Activated T-cell treated with anti-CD3 and anti-CD28 coated beads for 1 hour (primary cell): ENCODE measurements at regions not wholly inside any gene's neighbourhood (a gene's known extent, or its start where the extent isn't known, plus 50 kb on each side); places are given as distances from the start of the nearest gene placed in this dataset.

Experiments
- DNase-seq: peaks from one replicate; pipeline ENCODE4 v3.0.0-alpha.2; 2020; ENCODE audit warnings: low read depth

DNA sequence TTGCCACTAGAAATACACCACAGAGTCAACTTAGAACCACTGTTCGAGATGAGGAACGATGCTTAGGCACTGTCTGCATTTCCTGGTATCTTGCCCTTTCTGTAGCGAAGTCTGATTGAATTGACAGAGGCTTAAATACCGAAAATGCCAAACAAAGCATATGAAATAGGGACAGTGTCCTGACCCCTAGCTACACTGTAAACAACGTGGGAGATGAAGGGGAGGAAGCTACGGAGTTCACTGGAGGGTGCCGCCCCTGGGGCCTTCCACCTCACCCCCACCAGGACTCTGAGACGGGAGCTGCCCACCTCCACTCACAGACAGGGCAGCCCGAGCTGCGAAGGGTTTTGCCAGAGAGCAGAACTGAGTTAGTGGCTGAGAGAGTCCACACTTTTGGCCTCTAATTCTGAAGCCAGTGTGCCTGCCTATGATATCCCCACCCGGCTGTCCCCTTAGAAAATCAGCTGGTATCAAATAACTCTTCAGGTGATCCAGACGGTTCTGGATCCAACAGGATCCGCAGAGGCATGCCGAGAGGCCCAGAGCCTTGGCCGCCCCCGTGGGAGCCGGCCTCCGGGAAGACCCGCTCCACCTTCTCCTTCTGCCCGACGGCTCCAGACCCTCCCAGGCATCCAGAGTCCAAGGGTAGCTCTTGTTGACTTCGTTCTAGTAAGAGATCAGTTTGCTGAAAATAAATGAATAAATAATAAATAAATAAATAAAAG, 230.7 kb upstream of the DIO3 start:
- no peak for DNase-seq

DNA sequence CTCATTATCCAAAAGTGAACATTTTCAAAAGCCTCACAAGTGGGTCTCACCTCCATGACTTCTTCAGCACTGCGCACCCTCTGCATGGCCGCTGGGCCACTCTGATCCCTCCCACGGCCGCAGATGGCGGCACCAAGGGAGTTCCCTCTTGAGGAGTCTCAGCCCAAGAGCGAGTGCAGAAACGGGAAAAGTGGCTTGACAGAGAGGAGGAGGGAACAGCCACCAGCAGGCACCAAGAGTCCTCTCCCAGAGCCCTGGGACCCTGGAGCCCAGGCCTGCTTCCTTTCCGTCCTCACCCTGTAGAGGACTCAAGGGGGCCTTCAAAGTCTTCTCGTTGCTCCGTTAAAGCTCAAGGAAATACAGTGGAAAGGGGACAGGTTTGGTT, 230.2 kb upstream of the DIO3 start:
- no peak for DNase-seq

DNA sequence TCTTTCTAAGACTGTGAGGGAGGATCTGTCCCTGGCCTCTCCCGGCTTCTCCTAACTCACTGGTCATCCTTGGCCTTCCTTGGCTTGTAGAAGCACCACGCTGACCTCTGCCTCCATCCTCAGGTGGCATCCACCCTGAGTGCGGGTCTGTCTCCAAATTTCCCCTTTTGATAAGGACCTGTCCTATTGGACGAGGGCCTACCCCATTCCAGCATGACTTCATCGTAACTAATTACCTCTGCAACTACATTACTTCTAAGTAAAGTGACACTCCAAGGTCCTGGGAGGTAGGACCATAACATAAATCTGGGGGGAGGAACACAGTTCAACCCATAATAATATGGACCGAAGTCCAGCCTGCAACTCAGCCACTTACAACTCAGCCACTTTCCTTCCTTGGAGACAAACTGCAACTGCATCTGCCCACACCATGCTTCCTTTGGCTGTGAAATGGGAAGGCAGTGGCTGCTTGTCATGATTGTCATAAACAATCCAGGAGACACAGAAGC, 229.6 kb upstream of the DIO3 start:
- no peak for DNase-seq

DNA sequence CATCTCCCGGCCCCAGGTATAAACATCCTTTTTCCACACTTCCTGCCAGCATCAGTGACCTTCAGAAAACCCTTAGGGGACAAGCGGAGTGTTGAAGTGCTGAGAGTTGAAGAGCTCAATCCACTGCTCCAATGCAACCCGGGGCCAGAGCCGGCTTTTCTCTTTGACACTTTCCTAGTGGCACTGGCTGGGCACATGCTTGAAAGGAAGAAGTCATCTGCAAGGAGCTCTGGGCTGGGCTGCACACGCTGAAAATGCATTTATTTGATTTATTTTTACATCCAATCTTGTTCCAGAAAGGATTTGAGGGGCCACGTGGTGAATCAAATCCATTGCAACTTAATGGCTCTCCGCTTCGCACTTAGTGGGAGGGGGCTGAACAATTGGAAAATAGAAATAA, 229.0 kb upstream of the DIO3 start:
- no peak for DNase-seq

DNA sequence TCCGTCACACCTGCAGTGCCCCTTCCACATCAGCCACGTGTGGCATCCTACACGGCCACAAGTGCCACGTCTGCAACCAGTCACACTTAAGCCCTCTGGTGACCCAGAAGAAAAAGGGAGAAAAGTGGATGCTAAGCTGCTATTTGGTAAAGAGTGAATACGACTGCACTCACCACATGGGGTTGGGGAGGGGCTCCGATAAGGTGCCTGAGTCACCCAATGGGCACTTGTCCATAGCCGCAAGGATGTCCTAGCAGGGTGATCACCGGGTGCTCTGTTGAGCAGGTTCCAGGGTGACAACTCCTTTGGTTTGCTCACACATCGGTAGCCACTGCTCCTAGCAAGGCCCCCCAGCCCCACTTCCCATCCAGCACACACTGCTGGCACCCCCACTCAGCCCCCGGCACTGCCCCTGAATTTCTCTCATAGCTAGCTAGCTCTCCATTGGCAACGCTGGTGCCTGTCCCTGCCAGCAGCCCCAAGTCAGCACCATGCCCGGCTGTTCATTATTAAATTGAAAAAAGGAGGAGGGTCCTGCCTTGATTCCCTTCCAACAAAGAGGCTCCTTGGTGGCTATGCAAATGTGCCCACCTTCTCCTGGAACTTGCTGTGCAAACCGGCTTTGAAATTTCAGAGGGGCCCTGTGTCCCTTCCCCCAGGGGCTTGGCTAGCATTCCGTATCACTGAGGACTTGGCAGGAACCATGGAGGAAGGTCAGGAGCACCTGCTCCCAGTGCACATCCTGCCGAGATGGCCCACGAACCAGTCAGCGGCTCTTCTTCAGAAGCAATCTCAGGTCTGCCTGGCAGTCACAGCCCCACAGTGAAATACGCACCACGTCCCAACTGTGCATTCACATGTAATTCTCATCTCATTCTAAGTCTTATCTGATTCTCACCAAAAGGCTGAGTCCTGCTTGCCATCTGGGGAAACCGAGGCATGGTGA, 227.7 kb upstream of the DIO3 start:
- no peak for DNase-seq

DNA sequence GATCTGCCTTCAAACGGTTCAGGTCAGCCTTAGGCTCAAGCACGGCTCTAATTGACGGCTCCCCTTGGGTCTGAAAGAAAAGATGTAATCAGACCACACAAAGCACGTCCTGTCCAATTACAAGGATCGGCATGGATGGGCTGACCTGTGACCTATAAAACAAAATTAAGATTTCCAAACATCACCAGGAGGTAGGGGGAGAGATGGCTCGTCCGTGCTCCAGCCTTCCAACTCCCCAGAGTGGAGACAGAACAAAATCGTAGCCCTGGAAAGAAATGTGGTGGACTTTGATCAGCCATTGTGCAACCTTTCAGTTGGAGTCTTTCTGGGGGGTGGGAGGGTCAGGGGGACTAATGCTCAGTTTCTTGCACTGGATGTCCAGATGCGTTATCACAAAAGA, 226.6 kb upstream of the DIO3 start:
- DNase-seq = no peak

DNA sequence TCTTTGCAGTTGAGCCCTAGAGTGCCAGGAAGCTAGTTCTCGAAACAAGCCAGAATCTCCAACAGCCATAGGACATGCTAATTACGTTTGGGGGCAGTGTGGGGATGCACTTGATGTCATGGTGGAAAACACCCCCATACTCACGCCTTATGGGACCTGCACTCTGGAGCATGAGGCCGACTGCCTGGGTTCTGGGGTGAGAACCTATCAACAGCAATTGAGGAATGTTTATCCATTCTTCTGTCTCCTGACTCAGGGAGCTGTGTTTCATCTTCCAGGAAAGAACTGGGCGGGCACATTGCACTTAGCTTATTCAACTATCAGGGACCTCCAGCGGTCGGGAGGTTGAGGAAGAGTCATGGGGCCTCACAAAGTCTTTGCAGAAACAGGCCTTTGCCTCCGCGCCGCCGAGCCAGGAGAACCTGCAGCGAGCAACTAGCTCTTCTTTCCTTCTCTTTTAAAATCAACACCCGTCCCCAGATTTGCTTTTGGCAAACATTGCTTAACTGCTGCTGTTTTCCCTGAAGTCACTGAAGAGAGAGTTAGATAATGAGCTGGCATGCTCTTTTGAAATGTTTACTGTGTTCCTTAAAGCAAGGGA, 226.1 kb upstream of the DIO3 start:
- no peak for DNase-seq

DNA sequence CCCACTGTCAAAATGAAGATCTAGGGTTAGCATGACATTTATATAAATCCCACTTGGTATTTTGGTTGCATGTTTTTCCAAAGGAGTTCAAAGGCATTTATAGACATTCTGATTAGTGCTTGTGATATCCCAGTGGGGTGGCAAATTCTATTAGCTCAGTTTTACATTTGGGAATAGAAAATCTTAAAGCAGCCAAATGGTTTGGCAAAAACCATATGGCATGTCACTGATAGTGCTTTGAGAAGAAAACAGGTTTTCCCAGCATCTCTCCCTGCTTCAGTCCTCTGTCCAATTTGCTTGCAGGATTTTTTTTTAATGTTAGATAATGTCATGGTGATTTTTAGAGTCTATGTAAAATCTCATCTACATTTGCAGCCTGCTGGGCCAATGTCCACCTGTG, 225.1 kb upstream of the DIO3 start:
- DNase-seq = no peak

DNA sequence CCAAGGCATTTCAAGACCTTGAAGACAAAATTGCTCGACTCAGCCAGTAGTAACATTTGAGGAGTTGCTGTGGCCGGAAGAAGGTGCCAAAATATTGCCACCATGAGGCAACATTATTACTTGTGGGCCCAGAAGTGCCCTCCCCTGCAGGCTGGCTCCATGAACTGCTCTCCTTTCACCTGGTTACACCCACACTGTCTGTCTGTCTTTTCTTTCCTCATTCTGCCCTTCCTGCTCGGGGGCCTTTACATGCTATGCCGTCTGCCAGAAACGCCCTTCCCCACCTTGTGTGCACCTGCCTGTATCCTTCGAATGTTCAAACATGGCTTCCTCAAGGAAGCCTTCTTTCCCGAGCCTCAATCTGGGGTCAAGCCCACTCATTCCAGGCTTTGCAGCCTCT, 224.2 kb upstream of the DIO3 start:
- DNase-seq = no peak

DNA sequence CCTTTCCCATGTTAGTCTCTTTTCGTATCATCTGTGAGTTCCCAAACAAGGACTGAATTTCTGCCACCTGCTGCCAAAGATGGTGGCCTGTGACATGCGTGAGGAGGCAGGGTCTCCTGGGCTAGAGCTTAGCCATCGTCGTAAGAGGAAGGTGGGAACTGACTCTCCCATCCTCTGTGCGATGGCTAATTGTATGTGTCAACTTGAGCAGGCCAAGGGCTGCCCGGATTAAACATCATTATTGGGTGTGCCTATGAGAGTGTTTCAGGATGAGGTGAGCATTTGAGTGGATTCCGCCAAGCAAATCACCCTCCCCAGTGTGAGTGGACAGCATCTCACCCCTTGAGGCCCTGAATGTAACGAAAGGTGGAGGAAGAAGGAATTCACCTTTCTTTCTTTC, 220.7 kb upstream of the DIO3 start:
- no peak for DNase-seq

DNA sequence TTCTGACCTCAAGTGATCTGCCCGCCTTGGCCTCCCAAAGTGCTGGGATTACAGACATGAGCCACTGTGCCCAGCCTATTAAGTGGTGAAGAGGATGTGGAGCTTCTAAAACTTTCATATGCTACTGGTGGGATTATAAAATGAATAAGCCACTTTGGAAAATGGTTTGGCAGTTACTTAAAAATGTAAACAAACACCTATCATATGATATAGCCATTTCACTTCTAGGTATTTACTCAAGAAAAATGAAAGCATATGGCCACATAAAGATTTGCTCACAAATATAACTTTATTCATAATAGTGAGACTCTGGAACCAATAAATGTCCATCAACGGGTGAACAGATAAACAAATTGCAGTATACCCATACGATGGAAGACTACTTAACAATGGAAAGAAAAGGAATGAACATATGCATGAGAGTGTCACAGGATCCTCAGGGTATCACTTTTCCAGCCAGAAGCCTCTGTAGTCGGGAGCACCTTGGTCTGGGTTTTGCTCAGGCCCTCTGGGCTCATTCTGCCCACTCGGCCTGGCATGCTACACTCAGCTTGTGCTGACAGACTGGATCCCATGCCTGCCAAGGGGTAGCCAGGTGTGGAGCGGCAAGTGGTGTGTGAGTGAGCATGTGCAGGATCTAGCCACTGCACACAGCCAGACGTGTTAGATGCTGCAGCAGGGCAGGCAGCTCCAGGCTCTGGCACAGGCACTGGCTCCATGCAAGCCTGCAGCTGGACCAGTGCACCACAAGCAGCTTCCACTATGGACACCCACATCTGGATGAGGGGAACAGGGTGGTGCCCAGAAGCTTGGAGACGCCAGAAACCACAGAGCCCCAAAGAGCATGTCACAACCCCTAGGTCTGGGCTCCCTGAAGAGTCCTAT, 213.2 kb upstream of the DIO3 start:
- DNase-seq = no peak

DNA sequence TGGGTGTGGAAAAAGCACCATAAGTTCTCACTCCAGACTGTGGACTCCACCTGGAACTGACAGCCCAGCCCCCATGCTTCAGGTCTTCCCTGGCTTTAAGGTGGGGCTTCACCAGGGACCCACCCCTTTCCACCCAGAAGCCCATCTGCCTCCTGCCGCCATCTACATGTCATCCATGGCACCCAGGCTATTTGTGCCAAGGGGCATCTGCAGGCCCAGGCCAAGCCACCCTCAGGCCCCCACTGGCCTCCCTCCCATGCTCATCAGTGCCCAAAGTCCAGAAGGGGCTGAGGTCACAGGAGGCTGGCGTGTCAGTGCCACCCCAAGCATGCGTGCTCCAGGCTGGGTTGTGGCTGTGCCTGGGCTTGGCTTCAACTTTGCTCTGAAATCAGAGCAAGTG, 212.2 kb upstream of the DIO3 start:
- no peak for DNase-seq

DNA sequence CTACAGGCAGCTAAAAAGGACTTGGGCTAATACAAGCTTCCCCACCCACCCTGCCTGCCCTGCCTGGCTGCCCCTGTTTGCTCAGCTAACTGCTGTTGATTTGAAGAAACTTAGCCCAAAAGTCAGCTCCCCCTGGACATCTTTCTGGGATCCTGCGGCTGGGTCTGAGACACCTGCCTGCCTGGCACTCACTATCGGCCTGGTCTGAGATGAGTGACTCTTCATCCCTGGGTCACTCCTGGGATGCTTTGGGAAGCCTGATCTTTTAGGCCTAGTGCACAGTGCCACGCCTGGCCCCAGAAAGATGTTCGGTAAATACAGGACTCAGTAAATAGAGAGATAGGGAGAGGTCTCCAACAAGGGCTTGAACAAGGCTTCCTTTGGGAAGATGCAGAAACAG, 211.3 kb upstream of the DIO3 start:
- no peak for DNase-seq

DNA sequence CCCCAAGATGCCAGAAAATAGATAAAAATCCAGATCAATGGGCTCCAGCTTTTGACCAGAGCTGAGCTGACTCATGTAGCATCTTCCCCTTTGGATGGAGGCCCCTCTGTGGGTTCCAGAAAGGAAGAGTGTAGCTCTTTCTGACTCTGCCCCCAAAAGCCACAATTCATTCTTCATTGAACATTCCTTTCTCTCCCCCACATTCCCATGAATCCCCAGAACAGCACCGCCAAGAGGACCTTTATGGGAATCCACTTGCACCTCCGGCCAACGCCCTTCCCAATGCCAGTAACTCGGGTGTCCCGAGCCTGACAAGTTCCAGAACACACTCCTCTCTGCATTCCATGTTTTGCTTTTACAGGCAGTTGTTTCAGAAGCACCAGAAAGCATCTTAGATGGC, 210.6 kb upstream of the DIO3 start:
- DNase-seq = no peak

DNA sequence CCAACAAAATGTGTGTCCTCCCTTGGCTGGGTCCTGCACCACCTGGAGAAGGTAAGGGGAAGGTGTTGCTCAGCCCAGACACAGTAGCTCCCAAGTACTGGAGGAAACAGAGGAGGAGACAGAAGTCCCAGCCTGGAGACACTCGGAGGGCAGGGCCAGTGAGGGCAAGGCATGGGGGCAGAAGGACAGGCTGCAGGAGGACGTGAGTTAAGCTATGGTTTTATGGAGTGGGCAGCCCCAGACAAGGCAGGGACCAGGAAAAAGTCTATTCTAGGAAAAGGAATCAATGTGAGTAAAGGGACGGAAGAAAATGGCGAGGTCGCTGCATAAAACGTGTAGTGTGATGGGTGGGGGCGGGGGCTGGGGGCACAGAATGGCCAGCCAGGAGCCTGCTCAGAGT, 210.1 kb upstream of the DIO3 start:
- no peak for DNase-seq

DNA sequence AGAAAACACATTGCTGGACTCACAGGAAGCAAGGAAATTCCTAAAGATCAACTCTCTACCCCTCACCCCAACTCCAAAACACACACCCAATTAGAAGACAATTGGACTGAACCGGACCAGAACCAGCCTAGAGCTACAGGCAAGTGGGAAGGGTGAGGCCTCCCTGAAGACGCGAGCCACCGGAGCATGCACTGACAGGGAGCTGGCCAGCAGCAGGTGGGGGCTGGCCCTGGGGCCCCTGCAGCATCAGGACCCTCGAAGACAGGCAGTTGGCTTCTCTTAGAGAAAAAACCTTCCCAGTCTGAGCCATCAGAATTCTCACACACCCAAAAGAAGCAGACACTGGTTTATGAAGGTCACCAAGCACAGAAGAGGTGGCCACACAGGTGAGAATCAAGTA, 209.5 kb upstream of the DIO3 start:
- DNase-seq = no peak

DNA sequence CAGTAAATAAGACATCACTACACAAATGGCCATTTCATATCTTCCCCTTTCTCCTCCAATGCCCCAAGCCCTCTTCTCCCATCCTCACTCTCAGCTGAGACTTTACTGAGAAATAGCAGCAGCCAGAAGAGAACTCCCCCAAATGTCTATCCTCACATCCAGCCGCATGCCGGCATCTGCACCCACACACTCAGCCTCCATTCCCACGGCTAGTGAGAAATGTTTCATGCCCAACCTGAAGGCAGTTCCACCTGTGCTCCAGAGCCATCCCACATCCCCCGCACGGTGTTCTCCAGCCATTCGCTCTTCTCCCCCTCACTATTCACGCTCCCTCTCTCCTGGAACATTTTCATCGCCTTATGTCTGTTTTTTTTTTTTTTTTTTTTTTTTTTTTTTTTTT, 208.7 kb upstream of the DIO3 start:
- DNase-seq = no peak

DNA sequence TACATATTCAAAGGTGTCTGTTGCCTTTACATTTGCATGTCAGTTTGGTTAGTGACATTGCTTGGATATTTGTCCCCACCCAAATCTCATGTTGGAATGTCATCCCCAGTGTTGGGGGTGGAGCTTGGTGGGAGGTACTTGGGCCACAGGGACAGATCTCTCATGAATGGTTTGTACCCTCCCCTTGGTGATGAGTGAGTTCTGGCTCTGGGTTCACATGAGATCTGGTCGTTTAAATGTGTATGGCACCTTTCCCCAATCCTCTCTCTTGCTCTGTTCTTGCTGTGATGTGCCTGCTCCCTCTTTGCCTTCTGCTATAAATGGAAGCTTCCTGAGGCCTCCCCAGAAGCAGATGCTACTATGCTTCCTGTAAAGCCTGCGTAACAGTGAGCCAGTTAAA, 207.9 kb upstream of the DIO3 start:
- DNase-seq = no peak

DNA sequence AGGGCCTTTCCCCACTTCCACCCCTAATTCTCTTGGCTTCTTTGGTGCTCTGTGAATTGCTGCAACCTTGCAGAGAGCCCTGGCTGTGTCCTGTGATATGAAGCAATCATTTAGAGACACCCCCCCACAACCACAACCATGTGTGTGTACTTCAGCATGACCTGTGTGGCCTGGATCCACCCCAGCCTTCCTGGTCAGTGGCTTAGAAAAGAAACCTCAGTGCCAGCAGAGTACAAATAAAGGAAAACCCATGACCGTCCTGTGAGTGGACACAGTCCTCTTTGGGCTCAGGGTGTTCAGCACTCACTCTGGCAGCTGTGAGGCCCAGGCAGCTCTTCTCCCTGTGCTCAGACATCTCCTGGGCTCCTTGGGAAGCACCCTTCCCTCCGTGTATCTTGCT, 206.6 kb upstream of the DIO3 start:
- DNase-seq = no peak

DNA sequence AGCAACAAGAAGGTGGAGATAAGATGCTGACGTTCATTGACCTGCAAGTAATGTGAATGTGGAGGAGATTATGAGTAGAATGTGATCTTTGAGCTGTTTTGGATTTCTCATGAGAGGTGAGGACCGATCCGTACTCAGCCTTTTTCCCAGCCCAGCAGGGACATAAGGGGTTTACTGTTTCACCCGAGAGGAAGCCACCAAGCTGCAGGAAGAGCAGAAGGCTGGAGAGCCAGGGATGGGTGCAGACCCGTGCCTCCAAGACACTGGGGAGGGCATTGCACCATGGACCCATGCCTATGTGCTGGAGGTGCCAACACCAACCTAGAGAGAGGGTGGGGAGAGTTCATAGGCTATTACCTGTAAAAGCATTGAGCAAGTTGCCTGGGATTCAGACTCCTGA, 206.0 kb upstream of the DIO3 start:
- no peak for DNase-seq

DNA sequence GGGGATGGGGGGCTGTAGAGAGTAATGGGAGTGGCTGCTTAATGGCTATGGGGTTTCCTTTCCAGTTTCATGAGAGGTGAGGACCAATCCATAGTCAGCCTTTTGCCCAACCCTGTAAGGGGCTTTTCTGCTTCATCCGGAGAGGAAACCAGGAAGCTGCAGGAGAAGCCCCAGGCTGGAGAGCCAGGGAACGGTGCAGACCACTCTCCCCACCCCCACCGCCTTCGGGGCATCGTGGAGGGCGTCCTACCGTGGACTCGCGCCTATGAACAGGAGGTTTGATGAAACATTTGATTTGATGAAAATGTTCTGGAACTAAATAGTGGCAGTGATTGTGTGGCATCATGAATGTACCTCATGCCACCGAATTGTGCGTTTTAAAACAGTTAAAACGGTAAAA, 204.3 kb upstream of the DIO3 start:
- no peak for DNase-seq
